Spleen (tissue), 7 donors: ENCODE measurements at regions not wholly inside any gene's neighbourhood (a gene's known extent, or its start where the extent isn't known, plus 50 kb on each side); places are given as distances from the start of the nearest gene placed in this dataset.

Experiments
- POLR2A ChIP-seq, 3 donors: fragments of 450-650 bp; IDR thresholded peaks; one replicate each; pipeline ENCODE4 v1.5.1; 2017; ENCODE audit warnings: antibody characterized with exemption in 3 of 3, mild to moderate bottlenecking in 1 of 3
- POLR2AphosphoS5 ChIP-seq, 3 donors: sonication (generic); formaldehyde crosslinking; IDR thresholded peaks; one replicate each; pipeline ENCODE4 v1.5.1; 2017; ENCODE audit warnings: antibody characterized with exemption in 3 of 3
- TF ChIP-seq, protein P1 (sequence below), 11 experiments: fragments of 200-600 bp in 7 of 11; fragments of 450-650 bp in 4 of 11; sonication (generic) in 4 of 11; IDR thresholded peaks in 8 of 11; conservative IDR thresholded peaks in 3 of 11; 1 replicate in 7 of 11; 2 replicates in 4 of 11; pipeline versions ENCODE4 v1.4.0 to v1.8.0; 2016 to 2021; ENCODE audit warnings: antibody characterized with exemption in 11 of 11, inconsistent platforms in 4 of 11, mild to moderate bottlenecking in 1 of 11
- donor health status: DM: no; HTN: no; CAD: no; lungs with moderate emphysema.
- donor health status: DM: no; HTN: no; CAD: no.
- donor health status: DM: no; HTN: no; CAD: no.

DNA sequence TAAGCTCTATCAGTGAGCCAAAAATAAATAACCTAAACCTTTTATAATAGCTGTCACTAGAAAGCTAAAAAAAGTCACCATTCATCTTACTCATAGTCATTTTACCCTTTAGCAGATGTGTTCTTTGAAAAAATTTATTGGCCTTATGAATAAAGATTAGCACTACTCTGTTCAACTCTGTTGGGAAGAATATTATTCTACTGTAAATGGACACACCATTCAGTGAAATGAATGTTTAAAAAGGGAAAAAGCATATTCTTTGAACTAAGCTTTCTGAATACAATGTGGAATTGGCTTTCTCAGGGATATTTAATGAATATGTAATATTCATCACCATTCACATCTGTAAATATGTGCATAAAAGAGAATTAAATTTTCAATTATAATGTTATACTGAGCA, 422.0 kb downstream of the CBLN2 start:
- TF ChIP-seq, protein P1, sequence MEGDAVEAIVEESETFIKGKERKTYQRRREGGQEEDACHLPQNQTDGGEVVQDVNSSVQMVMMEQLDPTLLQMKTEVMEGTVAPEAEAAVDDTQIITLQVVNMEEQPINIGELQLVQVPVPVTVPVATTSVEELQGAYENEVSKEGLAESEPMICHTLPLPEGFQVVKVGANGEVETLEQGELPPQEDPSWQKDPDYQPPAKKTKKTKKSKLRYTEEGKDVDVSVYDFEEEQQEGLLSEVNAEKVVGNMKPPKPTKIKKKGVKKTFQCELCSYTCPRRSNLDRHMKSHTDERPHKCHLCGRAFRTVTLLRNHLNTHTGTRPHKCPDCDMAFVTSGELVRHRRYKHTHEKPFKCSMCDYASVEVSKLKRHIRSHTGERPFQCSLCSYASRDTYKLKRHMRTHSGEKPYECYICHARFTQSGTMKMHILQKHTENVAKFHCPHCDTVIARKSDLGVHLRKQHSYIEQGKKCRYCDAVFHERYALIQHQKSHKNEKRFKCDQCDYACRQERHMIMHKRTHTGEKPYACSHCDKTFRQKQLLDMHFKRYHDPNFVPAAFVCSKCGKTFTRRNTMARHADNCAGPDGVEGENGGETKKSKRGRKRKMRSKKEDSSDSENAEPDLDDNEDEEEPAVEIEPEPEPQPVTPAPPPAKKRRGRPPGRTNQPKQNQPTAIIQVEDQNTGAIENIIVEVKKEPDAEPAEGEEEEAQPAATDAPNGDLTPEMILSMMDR (IDR thresholded peaks at IDR 0.05 in 8 of 11, conservative IDR thresholded peaks at IDR 0.05 in 3 of 11) = no peak
- no peak for TF ChIP-seq POLR2AphosphoS5 (IDR thresholded peaks at IDR 0.05)
- TF ChIP-seq POLR2A (IDR thresholded peaks at IDR 0.05) = no peak
